ENCODE measurements at regions not wholly inside any gene's neighbourhood (a gene's known extent, or its start where the extent isn't known, plus 50 kb on each side); places are given as distances from the start of the nearest gene placed in this dataset.

GRCh38 chr2:196224756-196225155, 53.4 kb upstream of the STK17B start:
- DNase-seq: no peak

GRCh38 chr2:196225213-196225612, 53.8 kb upstream of the STK17B start:
- no peak for DNase-seq

- DNase-seq: no peak
Measured at GRCh38 chr2:196226058-196226706, 54.8 kb upstream of the STK17B start.

- DNase-seq: no peak
Measured at GRCh38 chr2:196226707-196227065, 55.3 kb upstream of the STK17B start.

GRCh38 chr2:196229013-196229412, 57.6 kb upstream of the STK17B start:
- no peak for DNase-seq

GRCh38 chr2:196230061-196230854, 58.9 kb upstream of the STK17B start:
- DNase-seq: no peak

- DNase-seq: no peak
Measured at GRCh38 chr2:196233021-196233804, 61.8 kb upstream of the STK17B start.

- DNase-seq: no peak
Measured at GRCh38 chr2:196233805-196234475, 62.6 kb upstream of the STK17B start.

- peak; percentile 29 for DNase-seq
Measured at GRCh38 chr2:196234672-196235071, 63.3 kb upstream of the STK17B start.

- no peak for DNase-seq
Measured at GRCh38 chr2:196238836-196239380, 67.5 kb upstream of the STK17B start.

GRCh38 chr2:196239622-196240587, 68.5 kb upstream of the STK17B start:
- peak; percentile 75 for DNase-seq

- no peak for DNase-seq
Measured at GRCh38 chr2:196241175-196241574, 69.8 kb upstream of the STK17B start.

GRCh38 chr2:196242131-196242620, 70.8 kb upstream of the STK17B start:
- DNase-seq: no peak

GRCh38 chr2:196244516-196244915, 73.1 kb upstream of the STK17B start:
- DNase-seq: no peak

- DNase-seq: no peak
Measured at GRCh38 chr2:196244966-196245365, 73.6 kb upstream of the STK17B start.

GRCh38 chr2:196245378-196246140, 74.2 kb upstream of the STK17B start:
- DNase-seq: no peak

GRCh38 chr2:196247114-196247975, 76.0 kb upstream of the STK17B start:
- DNase-seq: no peak

GRCh38 chr2:196247976-196248280, 76.5 kb upstream of the STK17B start:
- DNase-seq: no peak

GRCh38 chr2:196248467-196249094, 77.2 kb upstream of the STK17B start:
- no peak for DNase-seq
